Left ventricle myocardium inferior (tissue), 1 donor: ENCODE measurements at regions not wholly inside any gene's neighbourhood (a gene's known extent, or its start where the extent isn't known, plus 50 kb on each side); places are given as distances from the start of the nearest gene placed in this dataset.

Experiments used
- DNase-seq: peaks from one replicate; pipeline ENCODE4 v3.0.0-alpha.2; 2020
- H3K27ac ChIP-seq: fragments of 200-600 bp; replicated peaks from 2 replicates; pipeline ENCODE4 v1.8.0; 2021
- H3K27me3 ChIP-seq: fragments of 200-600 bp; 2 replicates; pipeline ENCODE4 v1.8.0; 2021; ENCODE audit warnings: low read depth
- H3K36me3 ChIP-seq: fragments of 200-600 bp; 2 replicates; pipeline ENCODE4 v1.8.0; 2021
- H3K4me1 ChIP-seq: fragments of 200-600 bp; 2 replicates; pipeline ENCODE4 v1.8.0; 2021
- H3K4me3 ChIP-seq: fragments of 200-600 bp; 2 replicates; pipeline ENCODE4 v1.8.0; 2021; ENCODE audit warnings: mild to moderate bottlenecking, moderate library complexity
- H3K9me3 ChIP-seq: fragments of 200-600 bp; replicated peaks from 2 replicates; pipeline ENCODE4 v1.8.0; 2021
- intact Hi-C: fragments of 100-400 bp; cut with micrococcal nuclease; formaldehyde crosslinking; loops from one replicate; pipeline ENCODE4 v1.11.0; 2022
- TF ChIP-seq, protein P1 (sequence below): fragments of 200-600 bp; IDR thresholded peaks from 2 replicates; pipeline ENCODE4 v1.8.0; 2021; ENCODE audit warnings: antibody characterized with exemption, mild to moderate bottlenecking, borderline replicate concordance
- donor health status: DM: no; HTN: yes; CAD: no; lungs with severe emphysema.

DNA sequence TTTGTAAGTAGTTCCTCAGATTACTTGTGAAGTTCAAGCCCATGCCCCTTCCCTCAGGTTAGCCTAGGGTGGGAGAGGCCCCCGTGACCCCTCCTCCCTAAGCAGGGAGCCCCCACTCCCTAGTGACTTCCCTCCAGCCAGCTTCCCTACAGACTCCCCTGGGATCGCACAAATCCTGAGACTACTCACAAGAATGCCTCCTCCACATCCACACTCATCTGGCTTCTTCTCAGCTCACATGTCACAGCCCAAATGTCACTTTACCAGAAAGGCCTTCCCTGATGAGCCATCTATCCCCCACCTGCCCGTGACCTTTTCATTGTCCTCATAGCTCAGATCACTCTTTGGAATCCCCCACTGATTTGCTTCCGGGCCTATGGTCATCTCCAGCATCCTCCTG, 96.7 kb upstream of the ARAP3 start:
- Histone ChIP-seq H3K4me3 (no peak overlapping the region), H3K9me3 (no peaks in the 10 kb centered on the region), H3K27me3 (no peaks in the 10 kb centered on the region), H3K4me1 (peaks cover 27% of the 10 kb centered on the region), H3K27ac (peak overlapping the region; percentile 33), H3K36me3 (no peaks in the 10 kb centered on the region)
- DNase-seq: no peak
- intact Hi-C loops: no loop called here
- TF ChIP-seq, protein P1, sequence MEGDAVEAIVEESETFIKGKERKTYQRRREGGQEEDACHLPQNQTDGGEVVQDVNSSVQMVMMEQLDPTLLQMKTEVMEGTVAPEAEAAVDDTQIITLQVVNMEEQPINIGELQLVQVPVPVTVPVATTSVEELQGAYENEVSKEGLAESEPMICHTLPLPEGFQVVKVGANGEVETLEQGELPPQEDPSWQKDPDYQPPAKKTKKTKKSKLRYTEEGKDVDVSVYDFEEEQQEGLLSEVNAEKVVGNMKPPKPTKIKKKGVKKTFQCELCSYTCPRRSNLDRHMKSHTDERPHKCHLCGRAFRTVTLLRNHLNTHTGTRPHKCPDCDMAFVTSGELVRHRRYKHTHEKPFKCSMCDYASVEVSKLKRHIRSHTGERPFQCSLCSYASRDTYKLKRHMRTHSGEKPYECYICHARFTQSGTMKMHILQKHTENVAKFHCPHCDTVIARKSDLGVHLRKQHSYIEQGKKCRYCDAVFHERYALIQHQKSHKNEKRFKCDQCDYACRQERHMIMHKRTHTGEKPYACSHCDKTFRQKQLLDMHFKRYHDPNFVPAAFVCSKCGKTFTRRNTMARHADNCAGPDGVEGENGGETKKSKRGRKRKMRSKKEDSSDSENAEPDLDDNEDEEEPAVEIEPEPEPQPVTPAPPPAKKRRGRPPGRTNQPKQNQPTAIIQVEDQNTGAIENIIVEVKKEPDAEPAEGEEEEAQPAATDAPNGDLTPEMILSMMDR: no peak

GRCh38 chr5:141778206-141778605, 96.2 kb upstream of the ARAP3 start:
- no peaks in the 10 kb centered on the region for H3K27me3 ChIP-seq
- no peak overlapping the region for H3K4me3 ChIP-seq
- H3K9me3 ChIP-seq: no peaks in the 10 kb centered on the region
- H3K4me1 ChIP-seq: peaks cover 27% of the 10 kb centered on the region
- TF ChIP-seq, protein P1: no peak
- H3K36me3 ChIP-seq: no peaks in the 10 kb centered on the region
- no peak overlapping the region for H3K27ac ChIP-seq
- intact Hi-C loops: no loop called here
- DNase-seq: no peak

DNA sequence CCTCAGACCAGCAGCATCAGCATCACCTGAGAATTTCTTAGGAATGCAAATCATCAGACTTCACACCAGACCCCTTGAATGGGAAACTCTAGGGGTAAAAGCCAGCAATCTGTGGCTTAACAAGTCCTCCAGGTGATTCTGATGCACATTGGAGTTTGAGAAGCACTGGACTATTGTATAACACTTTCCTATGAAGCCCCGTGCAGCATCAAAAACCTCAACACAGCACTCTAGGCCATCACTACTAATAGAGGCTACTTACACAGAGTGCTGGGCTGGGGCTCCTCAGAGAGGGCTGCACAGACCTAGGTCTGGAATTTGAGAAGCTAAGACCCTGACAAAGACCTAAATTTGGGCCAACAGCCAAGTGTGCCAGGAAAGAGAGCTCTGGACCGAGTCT, 95.7 kb upstream of the ARAP3 start:
- H3K27ac ChIP-seq: no peak overlapping the region
- intact Hi-C loops: no loop called here
- DNase-seq: no peak
- H3K4me1 ChIP-seq: peaks cover 27% of the 10 kb centered on the region
- H3K4me3 ChIP-seq: no peak overlapping the region
- no peaks in the 10 kb centered on the region for H3K36me3 ChIP-seq
- H3K27me3 ChIP-seq: no peaks in the 10 kb centered on the region
- TF ChIP-seq, protein P1: no peak
- no peaks in the 10 kb centered on the region for H3K9me3 ChIP-seq

- intact Hi-C loops: no loop called here
- peaks cover 33% of the 10 kb centered on the region for H3K4me1 ChIP-seq
- no peaks in the 10 kb centered on the region for H3K9me3 ChIP-seq
- H3K4me3 ChIP-seq: no peak overlapping the region
- DNase-seq: no peak
- H3K36me3 ChIP-seq: no peaks in the 10 kb centered on the region
- H3K27ac ChIP-seq: no peak overlapping the region
- H3K27me3 ChIP-seq: no peaks in the 10 kb centered on the region
- TF ChIP-seq, protein P1: no peak
Measured at GRCh38 chr5:141777130-141777529, 95.1 kb upstream of the ARAP3 start.

DNA sequence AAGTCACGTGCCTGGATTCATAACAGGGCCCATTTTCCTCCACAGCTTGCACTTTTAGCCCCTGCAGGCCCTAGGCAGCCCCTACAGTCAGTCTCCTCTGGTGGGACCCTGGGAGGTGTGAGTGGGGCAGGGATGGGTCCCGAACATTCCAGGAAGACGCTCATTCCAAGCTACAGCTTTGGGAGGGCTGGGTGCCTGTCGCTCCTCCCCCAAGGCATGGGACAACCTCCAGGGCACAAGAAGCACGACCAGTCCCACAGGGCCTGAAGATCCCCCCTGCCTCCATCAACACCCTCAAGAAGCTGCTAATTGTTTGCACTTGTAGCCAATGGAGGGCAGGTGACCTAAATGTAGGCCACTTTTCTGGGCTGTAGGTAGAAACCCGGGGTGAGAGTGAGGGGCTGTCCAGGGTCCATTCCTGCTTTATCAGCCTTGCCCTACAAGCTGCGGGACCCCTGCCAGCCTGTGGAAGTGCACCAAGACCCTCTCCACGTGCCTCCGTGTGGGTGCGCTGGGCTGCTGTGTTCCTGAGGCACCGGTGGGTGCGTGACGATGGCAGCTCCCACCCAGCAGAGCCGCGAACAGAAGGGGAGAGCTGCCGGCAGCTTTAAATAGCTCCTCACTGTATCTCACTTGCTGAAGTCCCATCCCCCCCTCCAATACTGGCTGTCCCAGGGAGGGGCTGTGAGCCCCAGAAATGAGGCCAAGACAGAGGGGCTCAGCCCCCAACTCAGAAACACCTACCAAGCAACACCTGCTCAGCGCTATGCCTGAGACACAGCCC, 91.9 kb upstream of the ARAP3 start:
- TF ChIP-seq, protein P1: no peak
- Histone ChIP-seq H3K4me3 (no peak overlapping the region), H3K9me3 (no peaks in the 10 kb centered on the region), H3K4me1 (peaks cover 25% of the 10 kb centered on the region), H3K36me3 (no peaks in the 10 kb centered on the region), H3K27me3 (no peaks in the 10 kb centered on the region), H3K27ac (no peak overlapping the region)
- intact Hi-C loops: no loop called here
- DNase-seq: no peak
